Type B pancreatic cell (in vitro differentiated cells): ENCODE measurements at regions not wholly inside any gene's neighbourhood (a gene's known extent, or its start where the extent isn't known, plus 50 kb on each side); places are given as distances from the start of the nearest gene placed in this dataset.
A peak's percentile ranks its signal among the peaks of the same experiment; 100 is the strongest.

ENCODE experiments used
- DNase-seq: peaks from one replicate; pipeline ENCODE4 v3.0.0; 2021; ENCODE audit warnings: mixed read lengths; ENCODE audit not compliant: unreplicated experiment; ENCODE audit errors: extremely low spot score
- H3K27ac Mint-ChIP-seq: 2 replicates; pipeline ENCODE4 v1.8.0; 2021; ENCODE audit warnings: mild to moderate bottlenecking, mixed read lengths
- H3K27me3 Mint-ChIP-seq: 2 replicates; pipeline ENCODE4 v1.8.0; 2021; ENCODE audit warnings: mixed read lengths
- H3K36me3 Mint-ChIP-seq: 2 replicates; pipeline ENCODE4 v1.8.0; 2021; ENCODE audit warnings: mixed read lengths
- H3K4me1 Mint-ChIP-seq: one replicate; pipeline ENCODE4 v1.8.0; 2021; ENCODE audit warnings: mixed read lengths; ENCODE audit not compliant: unreplicated experiment
- H3K4me3 Mint-ChIP-seq: 2 replicates; pipeline ENCODE4 v1.8.0; 2021; ENCODE audit warnings: mild to moderate bottlenecking, mixed read lengths
- H3K9me3 Mint-ChIP-seq: 2 replicates; pipeline ENCODE4 v1.8.0; 2021; ENCODE audit warnings: mixed read lengths
- CTCF ChIP-seq: fragments of 200-600 bp; sonication (generic); conservative IDR thresholded peaks from 2 replicates; pipeline ENCODE4 v1.5.0; 2021; ENCODE audit warnings: antibody characterized with exemption, mild to moderate bottlenecking

GRCh38 chr3:82031596-82031995 lies 270.2 kb upstream of the GBE1 start:
- no peaks in the 10 kb centered on the region for H3K36me3 Mint-ChIP-seq
- H3K4me3 Mint-ChIP-seq, result no peak overlapping the region
- H3K27me3 Mint-ChIP-seq, result no peaks in the 10 kb centered on the region
- no peak for DNase-seq
- H3K9me3 Mint-ChIP-seq, result no peaks in the 10 kb centered on the region
- no peak overlapping the region for H3K27ac Mint-ChIP-seq
- peaks cover 7% of the 10 kb centered on the region for H3K4me1 Mint-ChIP-seq
- TF ChIP-seq CTCF, result no peak

- no peaks in the 10 kb centered on the region for H3K27me3 Mint-ChIP-seq
- H3K4me3 Mint-ChIP-seq, result no peak overlapping the region
- TF ChIP-seq CTCF, result no peak
- H3K9me3 Mint-ChIP-seq, result no peaks in the 10 kb centered on the region
- H3K36me3 Mint-ChIP-seq, result no peaks in the 10 kb centered on the region
- no peak for DNase-seq
- no peak overlapping the region for H3K27ac Mint-ChIP-seq
- peaks cover 7% of the 10 kb centered on the region for H3K4me1 Mint-ChIP-seq
These were observed 269.5 kb upstream of the GBE1 start for GRCh38 chr3:82030916-82031315.

- no peak for TF ChIP-seq CTCF
- Mint-ChIP-seq H3K27ac (no peak overlapping the region), H3K4me3 (no peak overlapping the region), H3K27me3 (no peaks in the 10 kb centered on the region), H3K36me3 (no peaks in the 10 kb centered on the region), H3K9me3 (no peaks in the 10 kb centered on the region), H3K4me1 (no peaks in the 10 kb centered on the region)
- no peak for DNase-seq
These were observed 261.4 kb upstream of the GBE1 start for GRCh38 chr3:82022836-82023235.

GRCh38 chr3:82020282-82020681 lies 258.8 kb upstream of the GBE1 start:
- no peak for TF ChIP-seq CTCF
- no peaks in the 10 kb centered on the region for H3K27me3 Mint-ChIP-seq
- H3K36me3 Mint-ChIP-seq, result no peaks in the 10 kb centered on the region
- H3K4me3 Mint-ChIP-seq, result no peak overlapping the region
- H3K4me1 Mint-ChIP-seq, result no peaks in the 10 kb centered on the region
- H3K9me3 Mint-ChIP-seq, result peaks cover 4% of the 10 kb centered on the region
- DNase-seq, result no peak
- no peak overlapping the region for H3K27ac Mint-ChIP-seq

GRCh38 chr3:82015241-82015640 lies 253.8 kb upstream of the GBE1 start:
- Mint-ChIP-seq H3K36me3 (no peaks in the 10 kb centered on the region), H3K4me1 (no peaks in the 10 kb centered on the region), H3K27me3 (no peaks in the 10 kb centered on the region), H3K4me3 (no peak overlapping the region), H3K9me3 (peaks cover 4% of the 10 kb centered on the region), H3K27ac (no peak overlapping the region)
- no peak for TF ChIP-seq CTCF
- DNase-seq, result no peak

- peak; percentile 33 for TF ChIP-seq CTCF
- Mint-ChIP-seq H3K9me3 (peaks cover 4% of the 10 kb centered on the region), H3K27me3 (no peaks in the 10 kb centered on the region), H3K4me3 (no peak overlapping the region), H3K27ac (no peak overlapping the region), H3K36me3 (no peaks in the 10 kb centered on the region), H3K4me1 (no peaks in the 10 kb centered on the region)
- no peak for DNase-seq
These were observed 251.3 kb upstream of the GBE1 start for GRCh38 chr3:82012775-82013174.
